Thymus (tissue), 11 donors: ENCODE measurements at regions not wholly inside any gene's neighbourhood (a gene's known extent, or its start where the extent isn't known, plus 50 kb on each side); places are given as distances from the start of the nearest gene placed in this dataset.
"Not testable (repeated sequence)": the region's sequence is repeated elsewhere in the genome, so short reads cannot be mapped to it uniquely, and the experiment has no call there.

Source experiments
- DNase-seq, 9 donors: peaks; one replicate each; pipeline ENCODE4 v3.0.0-alpha.2; 2013; ENCODE audit warnings: low spot score in 9 of 9, low read depth in 6 of 9, missing footprints in 1 of 9
- H3K27ac ChIP-seq, 2 donors: one replicate each; pipeline ENCODE4 v1.5.1; 2013; ENCODE audit warnings: control low read depth in 1 of 2, low read depth in 1 of 2, low read length in 1 of 2, mild to moderate bottlenecking in 1 of 2, moderate library complexity in 1 of 2
- H3K27me3 ChIP-seq, 2 donors: one replicate each; pipeline ENCODE4 v1.5.1; 2013; ENCODE audit warnings: low read length in 1 of 2; ENCODE audit not compliant: control insufficient read depth in 2 of 2, insufficient read depth in 1 of 2
- H3K36me3 ChIP-seq, 2 donors: one replicate each; pipeline ENCODE4 v1.5.1; 2013; ENCODE audit warnings: low read length in 1 of 2, mild to moderate bottlenecking in 1 of 2, moderate library complexity in 1 of 2; ENCODE audit not compliant: control insufficient read depth in 2 of 2, insufficient read depth in 2 of 2
- H3K4me1 ChIP-seq, 2 donors: one replicate each; pipeline ENCODE4 v1.5.1; 2013; ENCODE audit warnings: low read length in 2 of 2; ENCODE audit not compliant: control insufficient read depth in 2 of 2, insufficient read depth in 2 of 2
- H3K4me3 ChIP-seq, 2 donors: one replicate each; pipeline ENCODE4 v1.5.1; 2013; ENCODE audit warnings: low read length in 2 of 2, control low read depth in 1 of 2, mild to moderate bottlenecking in 1 of 2
- H3K9me3 ChIP-seq, 2 donors: one replicate each; pipeline ENCODE4 v1.5.1; 2013; ENCODE audit warnings: low read length in 1 of 2, mild to moderate bottlenecking in 1 of 2; ENCODE audit not compliant: control insufficient read depth in 2 of 2, insufficient read depth in 1 of 2
- WGBS: extraction: QIAGEN DNeasy Blood & Tissue Kit; methylation state at CpG from one replicate; pipeline ENCODE4 v1.1.7; 2013; 5-methylcytosine and 5-hydroxymethylcytosine counted together
- donor health status: healthy.

DNA sequence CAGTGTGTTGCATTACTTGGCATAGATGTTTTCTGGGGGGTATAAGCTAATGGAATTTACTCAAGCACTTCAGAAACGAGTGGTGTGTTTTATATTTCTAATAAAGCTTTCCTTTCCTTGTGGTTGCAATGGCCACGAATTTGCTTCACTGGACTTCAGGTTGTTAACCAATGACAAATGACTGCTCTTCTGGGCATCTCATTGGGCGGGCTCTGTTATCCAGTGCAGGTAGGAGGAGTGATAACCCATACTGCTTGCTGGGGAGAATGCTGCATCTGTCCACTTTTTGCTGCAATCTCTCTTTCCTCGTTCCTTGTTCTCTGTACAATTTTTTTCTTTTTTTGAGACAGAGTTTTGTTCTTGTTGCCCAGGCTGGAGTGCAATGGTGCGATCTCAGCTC is 80.0 kb upstream of the RPH3A start:
- DNase-seq = no peak
- no peaks in the 10 kb centered on the region for H3K9me3 ChIP-seq
- no peaks in the 10 kb centered on the region for H3K4me1 ChIP-seq
- H3K4me3 ChIP-seq = no peak overlapping the region
- H3K27ac ChIP-seq = no peak overlapping the region
- 88% methylated on average over 5 of the region's 5 CpGs for WGBS
- no peaks in the 10 kb centered on the region for H3K36me3 ChIP-seq
- no peaks in the 10 kb centered on the region for H3K27me3 ChIP-seq

GRCh38 chr12:112712751-112713150 is 78.8 kb upstream of the RPH3A start:
- WGBS = 46% methylated on average over 2 of the region's 2 CpGs
- H3K4me3 ChIP-seq, H3K9me3 ChIP-seq, DNase-seq, H3K27ac ChIP-seq, H3K36me3 ChIP-seq, H3K27me3 ChIP-seq, H3K4me1 ChIP-seq: not testable (repeated sequence)

DNA sequence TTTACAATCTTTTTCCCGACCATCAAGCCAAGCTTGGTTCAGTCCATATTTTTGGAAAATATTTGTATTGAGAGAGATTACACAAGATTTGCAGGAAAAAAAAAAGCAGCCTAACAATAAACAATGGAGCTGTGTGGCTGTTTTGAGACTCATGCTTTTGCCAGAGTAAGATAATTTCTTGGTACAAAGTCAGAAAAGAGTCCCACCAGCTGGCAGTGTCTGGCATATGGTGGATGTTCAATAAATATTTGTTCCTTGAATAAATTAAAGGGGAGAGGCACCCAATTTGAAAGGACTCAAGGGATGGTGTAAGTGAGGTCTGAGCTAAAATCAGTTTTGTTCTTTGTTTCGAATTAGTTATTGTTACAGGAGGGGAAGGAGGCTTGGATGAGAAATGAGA is 78.1 kb upstream of the RPH3A start:
- no peaks in the 10 kb centered on the region for H3K36me3 ChIP-seq
- H3K9me3 ChIP-seq = no peaks in the 10 kb centered on the region
- H3K27me3 ChIP-seq = no peaks in the 10 kb centered on the region
- H3K27ac ChIP-seq = no peak overlapping the region
- no peak overlapping the region for H3K4me3 ChIP-seq
- DNase-seq = no peak
- 92% methylated on average over 2 of the region's 2 CpGs for WGBS
- H3K4me1 ChIP-seq = no peaks in the 10 kb centered on the region

DNA sequence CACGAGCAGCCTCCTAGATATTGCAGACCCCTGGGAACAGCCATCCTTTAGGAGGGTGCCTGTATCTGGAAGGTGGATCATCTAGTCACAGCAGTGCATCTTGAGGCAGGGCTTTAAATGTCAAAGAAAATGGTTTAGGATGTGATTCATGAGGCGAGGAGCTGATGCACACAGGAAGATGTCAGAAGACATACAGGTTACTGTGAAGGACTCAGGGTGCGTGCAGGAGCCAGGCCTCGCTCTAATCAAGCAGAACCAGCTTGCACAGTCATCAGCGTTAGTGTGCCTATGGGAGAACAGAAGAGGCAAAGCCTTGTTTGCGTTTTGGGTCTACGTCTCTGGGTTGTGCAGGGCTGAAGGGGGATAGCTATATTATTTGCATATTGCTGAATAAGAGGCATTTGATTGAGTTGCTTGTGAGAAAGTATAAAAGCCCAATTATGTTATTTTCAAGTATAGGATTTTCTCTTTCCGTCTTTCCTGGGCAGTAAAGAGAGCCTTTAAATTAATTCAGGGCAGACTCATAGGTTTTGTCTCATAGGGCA is 77.3 kb upstream of the RPH3A start:
- Histone ChIP-seq H3K27ac (no peak overlapping the region), H3K4me1 (no peaks in the 10 kb centered on the region), H3K9me3 (no peaks in the 10 kb centered on the region), H3K4me3 (no peak overlapping the region), H3K27me3 (no peaks in the 10 kb centered on the region), H3K36me3 (no peaks in the 10 kb centered on the region)
- WGBS = 92% methylated on average over 8 of the region's 8 CpGs
- DNase-seq = no peak

DNA sequence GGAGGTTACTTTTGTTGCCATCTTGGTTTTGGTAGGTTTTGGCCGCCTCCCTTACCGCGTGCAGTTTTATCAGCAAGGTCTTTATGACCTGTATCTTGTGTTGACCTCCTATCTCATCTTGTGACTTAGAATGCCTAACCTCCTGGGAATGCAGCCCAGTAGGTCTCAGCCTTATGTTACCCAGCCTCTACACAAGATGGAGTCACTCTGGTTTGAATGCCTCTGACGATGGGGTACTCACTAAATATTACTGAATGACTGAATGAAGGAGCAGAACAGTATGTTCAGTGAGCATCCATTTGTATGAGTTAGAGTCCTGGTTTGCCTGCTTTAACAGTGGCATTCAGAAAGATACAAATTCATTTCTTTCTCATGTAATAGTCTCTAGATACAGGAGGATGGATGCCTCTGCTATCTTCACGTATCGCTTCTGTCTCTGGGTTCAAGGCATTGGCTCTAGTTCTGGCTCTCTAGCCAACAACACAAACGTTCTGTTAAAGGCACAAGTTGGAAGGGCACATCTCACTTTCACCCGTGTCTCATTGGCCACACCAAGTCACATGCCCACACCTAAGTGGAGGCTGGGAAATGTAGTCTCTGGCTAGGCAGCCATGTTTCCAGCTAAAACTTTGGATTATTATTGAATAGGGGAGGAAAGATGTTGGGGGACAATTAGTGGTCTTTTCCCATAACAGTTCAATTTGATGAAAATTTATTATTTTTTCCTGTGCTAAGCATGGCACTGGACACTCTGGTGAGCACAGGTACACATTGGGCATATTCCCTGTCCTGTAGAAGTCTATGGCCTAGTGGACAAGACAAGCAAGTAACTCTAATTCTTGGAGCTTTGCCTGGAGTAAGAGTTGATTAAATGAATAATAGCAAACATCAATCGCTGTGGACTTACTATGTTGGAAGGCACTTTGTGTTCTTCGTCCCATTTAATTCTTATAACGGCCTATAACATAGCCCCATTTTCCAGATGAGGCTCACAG is 75.2 kb upstream of the RPH3A start:
- Histone ChIP-seq H3K4me3 (no peak overlapping the region), H3K27me3 (no peaks in the 10 kb centered on the region), H3K9me3 (no peaks in the 10 kb centered on the region), H3K36me3 (no peaks in the 10 kb centered on the region), H3K4me1 (no peaks in the 10 kb centered on the region), H3K27ac (no peak overlapping the region)
- 80% methylated on average over 11 of the region's 11 CpGs for WGBS
- no peak for DNase-seq

- Histone ChIP-seq H3K27ac (no peak overlapping the region), H3K4me1 (no peaks in the 10 kb centered on the region), H3K9me3 (no peaks in the 10 kb centered on the region), H3K36me3 (no peaks in the 10 kb centered on the region), H3K4me3 (no peak overlapping the region), H3K27me3 (no peaks in the 10 kb centered on the region)
- DNase-seq = no peak
- WGBS = 93% methylated on average over 3 of the region's 3 CpGs
These were observed 62.7 kb upstream of the RPH3A start for GRCh38 chr12:112728864-112729263.

GRCh38 chr12:112734859-112735695 is 56.5 kb upstream of the RPH3A start:
- Histone ChIP-seq H3K27ac (no peak overlapping the region), H3K4me1 (no peaks in the 10 kb centered on the region), H3K27me3 (no peaks in the 10 kb centered on the region), H3K9me3 (no peaks in the 10 kb centered on the region), H3K36me3 (no peaks in the 10 kb centered on the region), H3K4me3 (no peak overlapping the region)
- WGBS = 78% methylated on average over 12 of the region's 12 CpGs
- no peak for DNase-seq

- no peak for DNase-seq
- Histone ChIP-seq H3K27ac (no peak overlapping the region), H3K27me3 (no peaks in the 10 kb centered on the region), H3K4me1 (no peaks in the 10 kb centered on the region), H3K9me3 (no peaks in the 10 kb centered on the region), H3K4me3 (no peak overlapping the region), H3K36me3 (no peaks in the 10 kb centered on the region)
- WGBS = 55% methylated on average over 3 of the region's 3 CpGs
These were observed 53.0 kb upstream of the RPH3A start for GRCh38 chr12:112738531-112738930.

DNA sequence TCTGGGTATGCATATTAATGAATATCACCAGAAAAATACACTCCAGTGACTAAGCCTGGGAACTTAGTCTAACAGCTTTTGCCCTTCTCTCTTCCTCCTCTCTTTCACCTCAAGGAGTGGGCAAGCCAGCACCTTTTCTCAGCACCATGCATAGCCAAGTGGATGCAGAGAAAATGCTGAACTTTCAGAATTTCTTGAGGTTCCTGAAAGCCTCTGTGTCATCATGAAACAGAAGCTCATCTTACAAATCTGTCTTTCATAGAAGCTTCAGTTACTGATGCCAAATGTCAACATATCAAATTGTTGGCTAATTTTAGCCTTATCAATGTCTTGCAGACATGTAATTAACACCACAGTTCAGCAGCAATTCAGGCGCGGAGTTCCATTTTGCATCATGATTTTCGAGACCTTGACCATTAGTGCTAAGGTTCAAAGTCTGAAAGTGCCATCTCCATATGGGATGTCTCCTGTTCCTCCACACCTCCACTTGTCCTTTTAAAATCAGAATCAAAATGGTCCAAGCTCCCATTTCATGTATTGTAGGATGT is 51.1 kb upstream of the RPH3A start:
- H3K9me3 ChIP-seq = no peaks in the 10 kb centered on the region
- WGBS = 88% methylated on average over 3 of the region's 3 CpGs

More for the DNA sequence above, 51.1 kb upstream of the RPH3A start:
- Histone ChIP-seq H3K27ac (no peak overlapping the region), H3K4me3 (no peak overlapping the region), H3K36me3 (no peaks in the 10 kb centered on the region), H3K4me1 (no peaks in the 10 kb centered on the region), H3K27me3 (no peaks in the 10 kb centered on the region)
- DNase-seq = no peak
